Panc1 (cell line): ENCODE measurements at regions not wholly inside any gene's neighbourhood (a gene's known extent, or its start where the extent isn't known, plus 50 kb on each side); places are given as distances from the start of the nearest gene placed in this dataset.

Experiments used
- ATAC-seq: fragments of 200-7000 bp; cut with Tn5 transposase; 2 replicates; pipeline ENCODE4 v1.9.1; 2020; ENCODE audit warnings: mild to moderate bottlenecking, moderate library complexity
- BruUV-seq: library from RNA; stranded (reverse); fragments of 400-500 nt; replicated peaks from 2 replicates; lab custom pipeline; 2021; lab: Mats Ljungman, UMichigan
- CTCF ChIA-PET: fragments of 300-600 bp; sonication (Branson Sonifier 250); formaldehyde crosslinking; loops from one replicate; lab custom pipeline; 2022; ENCODE audit warnings: antibody characterized with exemption; lab: Charles Lee
- POLR2A ChIA-PET: fragments of 300-600 bp; sonication (Branson Sonifier 250); formaldehyde crosslinking; loops from one replicate; lab custom pipeline; 2022; ENCODE audit warnings: antibody characterized with exemption; lab: Charles Lee
- DNase-seq: peaks from one replicate; pipeline ENCODE4 v3.0.0-alpha.2; 2010; ENCODE audit warnings: low read depth, low spot score
- H3K27ac ChIP-seq: 2 replicates; pipeline ENCODE4 v1.5.1; 2011; ENCODE audit warnings: mild to moderate bottlenecking, low read length, inconsistent platforms
- H3K27me3 ChIP-seq: fragments of 200-500 bp; sonication (Bioruptor generic); 2 replicates; pipeline ENCODE4 v1.6.0; 2014; ENCODE audit warnings: low read length, inconsistent platforms; ENCODE audit not compliant: control insufficient read depth, insufficient read depth
- H3K36me3 ChIP-seq: fragments of 200-500 bp; sonication (Bioruptor generic); 2 replicates; pipeline ENCODE4 v1.5.1; 2014; ENCODE audit warnings: inconsistent platforms, mild to moderate bottlenecking, low read length, moderate library complexity; ENCODE audit not compliant: control insufficient read depth, insufficient read depth
- H3K4me1 ChIP-seq: 2 replicates; pipeline ENCODE4 v1.5.1; 2011; ENCODE audit warnings: inconsistent platforms, mild to moderate bottlenecking, low read length, moderate library complexity; ENCODE audit not compliant: control insufficient read depth, insufficient read depth
- H3K4me3 ChIP-seq, 2 experiments: 2 replicates each; pipeline ENCODE4 v1.5.1; 2011 to 2012; ENCODE audit warnings: low read depth in 2 of 2, low read length in 2 of 2, mild to moderate bottlenecking in 2 of 2, inconsistent platforms in 1 of 2, moderate library complexity in 1 of 2
- H3K9me3 ChIP-seq: fragments of 200-500 bp; sonication (Bioruptor generic); 2 replicates; pipeline ENCODE4 v1.5.1; 2014; ENCODE audit warnings: low read depth, mild to moderate bottlenecking, inconsistent platforms, low read length, moderate library complexity; ENCODE audit not compliant: control insufficient read depth, insufficient read depth
- POLR2AphosphoS5 ChIP-seq: IDR thresholded peaks from 2 replicates; pipeline ENCODE4 v1.6.1; 2012; ENCODE audit warnings: mild to moderate bottlenecking, low read depth, low read length, moderate library complexity
- SIN3A ChIP-seq: IDR thresholded peaks from 2 replicates; pipeline ENCODE4 v1.6.1; 2012; ENCODE audit warnings: low read depth, mild to moderate bottlenecking, low read length, moderate library complexity, borderline replicate concordance; ENCODE audit not compliant: insufficient read depth
- TCF7L2 ChIP-seq: IDR thresholded peaks from 2 replicates; pipeline ENCODE4 v1.6.1; 2011; ENCODE audit warnings: mild to moderate bottlenecking, low read depth, low read length, inconsistent platforms
- in situ Hi-C: cut with HindIII; loops from 2 replicates; pipeline ENCODE4 v1.10.0; 2016; ENCODE audit warnings: low sequenced_read_pairs, low pct_unique_long_range_greater_than_20kb
- intact Hi-C: fragments of 100-400 bp; cut with micrococcal nuclease; formaldehyde crosslinking; loops from one replicate; pipeline ENCODE4 v1.10.0; 2022; ENCODE audit not compliant: unreplicated experiment
- TF ChIP-seq, protein P1 (sequence below), 2 experiments: IDR thresholded peaks; 2 replicates each; pipeline ENCODE4 v1.6.1; 2011 to 2012; ENCODE audit warnings: low read depth in 2 of 2, control low read depth in 1 of 2, low read length in 1 of 2, mild to moderate bottlenecking in 1 of 2, moderate library complexity in 1 of 2; ENCODE audit not compliant: insufficient read depth in 1 of 2
- TF ChIP-seq, protein P2 (sequence below): fragments of 450-650 bp; IDR thresholded peaks from 2 replicates; pipeline ENCODE4 v1.5.1; 2017; ENCODE audit warnings: mild to moderate bottlenecking

DNA sequence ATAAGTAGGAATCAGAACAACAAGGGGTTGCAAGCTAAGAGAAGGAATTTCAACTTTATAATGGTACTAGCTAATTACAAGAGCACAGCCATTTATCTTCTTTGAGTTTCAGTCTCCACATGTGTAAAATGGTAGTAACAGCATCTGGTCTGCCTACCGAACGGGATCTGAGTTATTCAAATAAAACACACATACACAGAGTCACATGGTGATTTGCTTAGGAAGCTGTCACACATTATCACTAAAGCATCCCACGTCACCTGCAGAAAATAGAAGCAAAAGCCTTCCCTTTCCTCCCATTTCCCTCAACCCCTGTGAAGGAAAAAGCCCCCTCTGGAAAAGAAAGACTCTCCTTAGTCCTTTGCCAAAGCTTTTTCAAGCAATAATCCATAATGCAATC, 389.7 kb downstream of the OMA1 start:
- no peak overlapping the region for H3K27ac ChIP-seq
- H3K36me3 ChIP-seq = no peaks in the 10 kb centered on the region
- in situ Hi-C loops = no loop called here
- DNase-seq (no peak), ATAC-seq (no peak)
- TF ChIP-seq, protein P1, sequence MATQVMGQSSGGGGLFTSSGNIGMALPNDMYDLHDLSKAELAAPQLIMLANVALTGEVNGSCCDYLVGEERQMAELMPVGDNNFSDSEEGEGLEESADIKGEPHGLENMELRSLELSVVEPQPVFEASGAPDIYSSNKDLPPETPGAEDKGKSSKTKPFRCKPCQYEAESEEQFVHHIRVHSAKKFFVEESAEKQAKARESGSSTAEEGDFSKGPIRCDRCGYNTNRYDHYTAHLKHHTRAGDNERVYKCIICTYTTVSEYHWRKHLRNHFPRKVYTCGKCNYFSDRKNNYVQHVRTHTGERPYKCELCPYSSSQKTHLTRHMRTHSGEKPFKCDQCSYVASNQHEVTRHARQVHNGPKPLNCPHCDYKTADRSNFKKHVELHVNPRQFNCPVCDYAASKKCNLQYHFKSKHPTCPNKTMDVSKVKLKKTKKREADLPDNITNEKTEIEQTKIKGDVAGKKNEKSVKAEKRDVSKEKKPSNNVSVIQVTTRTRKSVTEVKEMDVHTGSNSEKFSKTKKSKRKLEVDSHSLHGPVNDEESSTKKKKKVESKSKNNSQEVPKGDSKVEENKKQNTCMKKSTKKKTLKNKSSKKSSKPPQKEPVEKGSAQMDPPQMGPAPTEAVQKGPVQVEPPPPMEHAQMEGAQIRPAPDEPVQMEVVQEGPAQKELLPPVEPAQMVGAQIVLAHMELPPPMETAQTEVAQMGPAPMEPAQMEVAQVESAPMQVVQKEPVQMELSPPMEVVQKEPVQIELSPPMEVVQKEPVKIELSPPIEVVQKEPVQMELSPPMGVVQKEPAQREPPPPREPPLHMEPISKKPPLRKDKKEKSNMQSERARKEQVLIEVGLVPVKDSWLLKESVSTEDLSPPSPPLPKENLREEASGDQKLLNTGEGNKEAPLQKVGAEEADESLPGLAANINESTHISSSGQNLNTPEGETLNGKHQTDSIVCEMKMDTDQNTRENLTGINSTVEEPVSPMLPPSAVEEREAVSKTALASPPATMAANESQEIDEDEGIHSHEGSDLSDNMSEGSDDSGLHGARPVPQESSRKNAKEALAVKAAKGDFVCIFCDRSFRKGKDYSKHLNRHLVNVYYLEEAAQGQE (IDR thresholded peaks at IDR 0.05; ENCODE audit: insufficient read depth in 1 of 2, low read depth in 2 of 2, low read length in 1 of 2) = no peak
- no peak for TF ChIP-seq POLR2AphosphoS5
- no peak for TF ChIP-seq SIN3A
- TF ChIP-seq, protein P2, sequence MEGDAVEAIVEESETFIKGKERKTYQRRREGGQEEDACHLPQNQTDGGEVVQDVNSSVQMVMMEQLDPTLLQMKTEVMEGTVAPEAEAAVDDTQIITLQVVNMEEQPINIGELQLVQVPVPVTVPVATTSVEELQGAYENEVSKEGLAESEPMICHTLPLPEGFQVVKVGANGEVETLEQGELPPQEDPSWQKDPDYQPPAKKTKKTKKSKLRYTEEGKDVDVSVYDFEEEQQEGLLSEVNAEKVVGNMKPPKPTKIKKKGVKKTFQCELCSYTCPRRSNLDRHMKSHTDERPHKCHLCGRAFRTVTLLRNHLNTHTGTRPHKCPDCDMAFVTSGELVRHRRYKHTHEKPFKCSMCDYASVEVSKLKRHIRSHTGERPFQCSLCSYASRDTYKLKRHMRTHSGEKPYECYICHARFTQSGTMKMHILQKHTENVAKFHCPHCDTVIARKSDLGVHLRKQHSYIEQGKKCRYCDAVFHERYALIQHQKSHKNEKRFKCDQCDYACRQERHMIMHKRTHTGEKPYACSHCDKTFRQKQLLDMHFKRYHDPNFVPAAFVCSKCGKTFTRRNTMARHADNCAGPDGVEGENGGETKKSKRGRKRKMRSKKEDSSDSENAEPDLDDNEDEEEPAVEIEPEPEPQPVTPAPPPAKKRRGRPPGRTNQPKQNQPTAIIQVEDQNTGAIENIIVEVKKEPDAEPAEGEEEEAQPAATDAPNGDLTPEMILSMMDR = no peak
- no peak for TF ChIP-seq TCF7L2
- H3K4me3 ChIP-seq = no peak overlapping the region
- BruUV-seq = no TSS peak
- no peaks in the 10 kb centered on the region for H3K27me3 ChIP-seq
- intact Hi-C loops = no loop called here
- CTCF ChIA-PET = no interaction called here
- no peaks in the 10 kb centered on the region for H3K4me1 ChIP-seq
- H3K9me3 ChIP-seq = no peaks in the 10 kb centered on the region
- POLR2A ChIA-PET = no interaction called here

DNA sequence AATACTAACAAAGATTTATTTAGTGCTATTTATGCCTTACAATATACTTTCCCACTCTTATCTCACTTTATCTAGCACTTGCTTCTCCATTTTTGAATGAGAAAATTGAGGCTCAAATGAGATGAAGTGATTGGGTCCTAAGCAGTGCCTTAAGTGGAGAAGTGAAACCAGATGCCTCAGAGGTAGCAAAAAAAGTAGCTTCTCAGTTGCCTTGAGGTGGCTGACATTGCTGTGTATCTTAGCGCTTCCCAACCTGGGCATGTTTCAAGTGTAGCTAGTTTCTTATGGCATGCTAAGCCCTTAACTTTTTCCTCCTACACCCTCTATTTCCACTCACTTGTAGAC, 390.4 kb downstream of the OMA1 start:
- TF ChIP-seq POLR2AphosphoS5 = no peak
- TF ChIP-seq SIN3A = no peak
- TF ChIP-seq, protein P2 = no peak
- no peak for TF ChIP-seq TCF7L2
- TF ChIP-seq, protein P1 (IDR thresholded peaks at IDR 0.05; ENCODE audit: insufficient read depth in 1 of 2, low read depth in 2 of 2, low read length in 1 of 2) = no peak
- no peaks in the 10 kb centered on the region for H3K27me3 ChIP-seq
- H3K36me3 ChIP-seq = no peaks in the 10 kb centered on the region
- in situ Hi-C loops (no loop called here), intact Hi-C loops (no loop called here)
- BruUV-seq = no TSS peak
- POLR2A ChIA-PET = no interaction called here
- no peaks in the 10 kb centered on the region for H3K4me1 ChIP-seq
- ATAC-seq (no peak), DNase-seq (no peak)
- CTCF ChIA-PET = no interaction called here
- no peaks in the 10 kb centered on the region for H3K9me3 ChIP-seq
- H3K4me3 ChIP-seq = no peak overlapping the region
- no peak overlapping the region for H3K27ac ChIP-seq
